Activated CD8-positive, alpha-beta memory T cell treated with anti-CD3 and anti-CD28 coated beads, Interleukin-2, amount 50 U/mL, for 24 hours (primary cell): ENCODE measurements at regions not wholly inside any gene's neighbourhood (a gene's known extent, or its start where the extent isn't known, plus 50 kb on each side); places are given as distances from the start of the nearest gene placed in this dataset.

Source experiments
- DNase-seq: peaks from one replicate; pipeline ENCODE4 v3.0.0-alpha.2; 2020; ENCODE audit errors: extremely low read depth

DNA sequence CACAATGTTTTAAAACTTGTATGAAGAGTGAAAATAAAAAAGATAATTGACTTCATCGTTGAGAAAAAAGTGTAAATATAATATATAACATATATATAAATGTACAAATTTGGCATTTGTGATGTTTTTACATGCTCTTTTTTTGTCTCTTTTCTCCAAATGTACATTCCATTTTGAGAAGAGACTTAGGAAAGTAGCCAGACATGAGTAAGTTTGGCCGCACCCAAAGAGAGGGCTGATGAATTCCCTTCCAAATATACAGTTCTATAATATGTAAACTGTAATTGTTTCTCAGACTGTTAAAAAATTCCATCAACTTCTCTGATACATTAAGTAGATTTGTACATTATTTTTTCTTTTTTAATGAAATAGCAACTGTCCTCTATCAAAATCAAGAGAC lies 193.2 kb upstream of the MAP3K1 start:
- no peak for DNase-seq

DNA sequence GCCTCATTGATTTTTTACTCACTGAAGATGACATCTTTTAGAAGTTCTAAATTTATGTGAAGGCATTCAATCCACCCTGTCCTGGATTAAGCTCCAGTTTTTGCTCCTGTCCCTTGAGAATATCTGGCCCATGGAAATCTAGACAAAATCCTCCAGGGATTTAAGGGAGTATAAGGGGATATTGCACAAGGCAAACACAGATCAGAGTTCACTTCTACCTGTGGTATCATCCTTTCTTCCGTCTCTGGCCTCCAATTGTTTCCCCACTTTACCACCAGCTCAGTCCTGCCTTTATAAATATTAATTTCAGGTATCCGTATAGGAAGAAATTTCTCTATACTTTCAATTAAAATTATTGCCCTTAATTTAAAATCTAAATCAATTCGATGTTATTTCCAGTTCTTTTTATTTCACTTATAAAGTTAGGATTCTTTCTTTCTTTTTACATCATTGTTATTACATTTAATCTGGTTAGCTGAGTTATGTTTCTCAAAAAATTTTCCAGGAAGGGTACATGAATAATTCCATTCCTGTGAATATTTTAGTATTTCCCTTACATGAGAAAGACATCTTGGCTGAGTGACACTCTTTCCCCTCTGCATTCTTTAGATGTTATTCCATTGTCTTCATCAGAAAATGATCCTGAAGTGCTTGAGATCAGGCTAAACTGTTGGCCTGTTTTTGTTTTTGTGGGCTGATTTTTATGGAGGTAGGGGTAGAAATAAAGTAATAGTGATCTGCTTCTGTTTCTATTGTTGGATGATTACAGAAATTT lies 194.3 kb upstream of the MAP3K1 start:
- no peak for DNase-seq

DNA sequence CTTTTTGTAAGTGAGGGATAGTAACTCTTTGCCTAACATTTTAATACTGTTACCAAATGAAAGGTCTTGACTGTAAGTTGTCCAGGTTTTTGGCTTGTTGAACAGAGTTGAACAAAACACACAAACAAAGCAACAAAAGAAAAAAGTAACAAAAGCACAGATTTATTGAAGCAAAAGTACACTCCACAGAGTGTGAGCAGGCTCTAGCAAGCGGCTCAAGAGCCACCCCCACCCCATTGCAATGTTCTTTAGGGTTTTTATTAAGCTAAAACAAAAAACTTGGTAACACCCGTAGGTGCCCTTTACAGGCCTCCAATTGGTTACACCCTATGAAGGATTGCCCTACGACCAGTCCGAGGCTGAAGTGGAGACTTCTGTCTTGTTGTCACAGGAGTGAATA lies 197.4 kb upstream of the MAP3K1 start:
- DNase-seq: no peak

DNA sequence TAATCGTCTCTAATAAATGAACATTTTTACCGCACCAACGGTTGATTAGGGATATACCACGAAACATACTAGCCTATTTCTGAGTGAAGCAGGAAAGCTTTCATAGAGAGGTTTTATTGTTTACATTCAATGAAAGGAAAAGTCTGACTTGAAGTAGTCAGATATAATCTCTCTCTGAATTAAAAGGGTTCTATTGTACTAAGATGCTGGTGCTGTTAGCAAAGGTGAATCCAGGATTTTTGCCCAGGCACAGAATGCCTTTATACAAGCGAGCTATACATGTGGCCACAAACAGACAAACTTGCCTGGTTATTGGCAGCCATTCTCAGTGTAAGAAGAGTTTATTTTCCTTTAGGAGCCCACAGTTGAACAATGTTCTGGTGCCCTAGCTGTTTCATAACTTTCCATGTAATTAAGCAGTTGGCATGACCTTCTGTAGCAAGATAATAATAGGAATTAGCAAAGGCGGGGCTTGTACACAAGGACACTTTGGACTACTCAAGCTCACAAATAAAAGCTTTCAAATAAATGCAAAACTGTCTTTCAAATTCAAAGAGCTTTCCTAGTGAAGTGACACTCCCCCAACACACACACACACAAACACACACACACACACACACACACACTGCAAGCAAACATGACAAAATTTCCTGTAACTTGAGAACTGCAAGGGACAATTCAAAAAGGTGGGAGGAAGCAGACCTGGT lies 198.7 kb upstream of the MAP3K1 start:
- no peak for DNase-seq

- no peak for DNase-seq
Measured at GRCh38 chr5:56615361-56616153, 199.8 kb upstream of the MAP3K1 start.

GRCh38 chr5:56612759-56613158 lies 202.6 kb upstream of the MAP3K1 start:
- DNase-seq: no peak

GRCh38 chr5:56612353-56612752 lies 203.0 kb upstream of the MAP3K1 start:
- DNase-seq: no peak

DNA sequence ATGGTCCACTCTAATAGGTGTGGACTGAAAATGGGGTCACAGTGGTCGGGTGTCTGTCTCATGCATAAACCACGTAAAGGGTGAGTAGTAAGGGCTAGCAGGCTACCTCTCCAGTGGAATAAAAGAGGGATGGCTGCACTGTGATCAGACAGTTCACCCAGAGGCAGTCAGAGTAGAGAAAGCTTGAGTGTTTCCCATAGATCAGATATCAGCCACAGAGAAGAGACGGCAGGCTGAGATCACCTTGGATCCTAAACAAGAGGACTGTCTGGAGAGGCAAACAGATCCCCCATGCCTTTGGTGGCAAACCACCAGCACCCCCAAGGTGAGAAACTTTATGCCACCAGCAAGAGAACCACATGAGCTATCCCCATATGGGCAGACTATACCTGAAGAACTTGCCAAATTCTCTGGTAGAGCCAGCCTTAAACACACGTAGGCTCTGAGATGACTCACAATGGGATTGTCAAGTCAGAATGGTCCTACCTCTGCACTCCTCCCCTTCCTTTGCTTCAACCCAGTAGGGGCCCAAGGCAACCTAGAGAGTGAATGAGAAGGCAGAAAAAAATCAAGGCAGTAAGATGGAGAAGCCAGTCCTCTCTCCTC lies 205.2 kb upstream of the MAP3K1 start:
- no peak for DNase-seq

DNA sequence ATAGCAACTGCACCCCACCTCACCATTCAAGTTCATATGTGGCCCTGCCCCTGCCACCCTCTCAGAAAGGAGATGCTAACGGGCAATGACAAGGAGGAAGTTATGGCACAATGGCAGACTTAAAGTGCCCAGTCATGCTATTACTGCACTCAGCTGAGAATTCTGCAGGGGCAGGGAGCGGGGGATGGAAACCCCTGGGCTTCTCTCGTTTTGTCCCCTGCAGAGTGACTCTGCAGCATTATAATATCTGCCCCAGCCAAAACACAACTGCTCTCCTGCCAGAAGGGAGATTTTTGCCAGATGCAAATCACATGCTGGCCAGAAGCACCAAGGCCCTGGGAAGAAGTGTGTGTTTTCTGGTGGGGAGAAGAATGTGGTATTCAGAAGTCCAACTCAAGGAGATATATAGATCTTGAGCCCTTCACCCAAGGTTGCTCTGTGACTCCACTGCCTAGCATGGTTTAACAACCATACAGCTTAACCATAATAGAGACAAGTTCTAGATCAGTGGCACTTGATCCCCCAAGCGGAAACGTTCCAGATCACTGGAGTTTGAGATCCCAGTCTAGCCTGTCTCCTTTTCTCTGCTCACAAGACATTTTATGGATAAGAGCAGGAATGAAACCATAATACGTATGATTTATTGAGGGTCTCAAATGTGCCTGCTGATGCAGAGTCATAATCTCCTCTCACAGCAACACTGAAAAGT lies 207.0 kb upstream of the MAP3K1 start:
- DNase-seq: no peak

- DNase-seq: no peak
Measured at GRCh38 chr5:56607551-56607950, 207.8 kb upstream of the MAP3K1 start.

DNA sequence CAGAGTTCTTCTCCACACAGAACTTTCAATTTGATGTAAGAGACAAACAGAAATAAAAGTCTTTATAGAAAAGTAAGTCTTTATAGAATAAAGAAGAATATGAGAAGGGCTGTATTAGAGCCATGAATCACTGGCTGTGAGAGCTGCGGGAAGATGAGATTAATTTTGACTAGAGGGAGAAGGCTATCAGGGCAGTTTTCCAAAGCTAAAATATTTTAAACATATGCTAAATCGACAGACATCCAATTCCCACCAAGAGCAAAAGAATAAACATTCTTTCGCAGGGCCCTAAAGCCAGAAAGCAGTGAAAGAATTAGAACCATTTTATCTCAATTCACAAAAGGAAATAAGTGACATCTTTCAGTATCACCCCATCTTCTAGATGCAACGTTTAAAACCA lies 208.3 kb upstream of the MAP3K1 start:
- DNase-seq: no peak

DNA sequence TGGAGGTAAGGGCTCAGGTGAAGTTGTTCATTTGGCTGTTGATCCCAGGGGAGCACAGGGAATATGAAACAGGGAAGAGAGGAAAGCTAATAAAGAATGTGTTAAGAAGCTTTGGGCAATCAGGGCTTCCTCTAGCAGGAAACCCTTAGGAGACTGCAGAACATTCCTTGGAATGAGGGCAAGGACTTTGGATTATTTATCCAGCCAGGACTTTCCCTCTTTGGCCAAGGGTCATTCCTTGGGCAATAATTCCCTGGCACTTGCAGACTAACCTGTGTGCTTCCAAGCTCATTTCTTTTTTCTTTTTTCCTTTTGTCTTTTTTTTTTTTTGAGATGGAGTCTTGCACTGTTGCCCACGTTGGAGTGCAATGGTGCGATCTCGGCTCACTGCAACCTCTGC lies 209.2 kb upstream of the MAP3K1 start:
- DNase-seq: no peak

- no peak for DNase-seq
Measured at GRCh38 chr5:56605231-56605630, 210.1 kb upstream of the MAP3K1 start.

DNA sequence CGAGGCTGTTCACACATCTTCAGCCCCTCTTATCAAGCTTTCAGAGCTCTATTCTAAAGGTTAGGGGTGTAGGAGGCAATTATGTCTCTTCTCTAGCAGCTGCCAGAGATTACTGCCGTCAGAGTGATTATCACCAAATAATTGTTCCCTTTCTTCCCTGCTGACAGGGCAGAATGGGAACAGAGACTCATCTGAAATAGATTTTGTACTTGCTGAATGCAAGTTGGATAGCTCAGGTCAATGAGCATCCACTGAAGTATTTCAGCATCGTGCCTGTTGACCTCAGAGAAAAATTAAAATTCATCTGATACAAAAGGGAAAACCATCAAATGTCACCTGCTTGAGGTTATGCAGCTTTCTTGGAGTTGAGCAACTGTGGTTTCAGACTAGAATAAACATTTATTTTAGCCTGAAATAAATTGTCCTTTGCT lies 213.7 kb upstream of the MAP3K1 start:
- DNase-seq: no peak

DNA sequence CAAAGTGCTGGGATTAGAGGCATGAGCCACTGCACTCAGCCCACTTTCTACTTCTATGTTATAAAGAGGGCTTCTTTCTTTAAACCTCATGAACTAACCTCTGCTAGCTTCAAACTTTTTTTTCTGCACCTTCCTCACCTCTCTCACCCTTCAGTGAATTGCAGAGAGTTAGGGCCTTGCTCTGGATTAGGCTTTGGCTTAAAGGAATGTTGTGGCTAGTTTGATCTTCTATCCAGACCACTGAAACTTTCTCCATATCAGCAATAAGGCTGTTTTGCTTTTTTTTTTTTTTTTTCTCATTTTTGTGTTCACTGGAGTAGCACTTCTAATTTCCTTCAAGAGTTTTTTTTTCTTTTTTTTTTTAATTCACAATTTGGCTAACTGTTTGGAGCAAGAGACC lies 216.4 kb upstream of the MAP3K1 start:
- DNase-seq: no peak

GRCh38 chr5:56596155-56596554 lies 219.2 kb upstream of the MAP3K1 start:
- DNase-seq: no peak

- DNase-seq: no peak
Measured at GRCh38 chr5:56595566-56595965, 219.8 kb upstream of the MAP3K1 start.

GRCh38 chr5:56594792-56595191 lies 220.6 kb upstream of the MAP3K1 start:
- DNase-seq: no peak

DNA sequence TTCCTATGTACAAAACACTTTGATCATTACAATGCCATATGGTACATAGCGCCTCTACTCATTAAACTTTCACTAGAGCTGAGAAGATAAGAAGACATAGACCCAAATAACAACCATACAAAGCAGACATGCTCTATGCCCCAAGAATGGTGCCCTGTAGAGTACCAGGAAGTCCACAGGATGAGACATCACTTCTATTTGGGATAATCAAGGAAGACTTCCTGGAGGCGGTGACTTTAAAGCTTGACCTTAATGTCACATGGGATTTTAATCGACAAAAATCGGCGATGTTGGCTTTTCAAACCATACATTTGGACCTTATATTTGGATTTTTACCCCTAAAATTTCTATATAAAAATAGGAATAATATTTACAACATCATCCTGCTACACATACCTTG lies 224.3 kb upstream of the MAP3K1 start:
- DNase-seq: no peak

DNA sequence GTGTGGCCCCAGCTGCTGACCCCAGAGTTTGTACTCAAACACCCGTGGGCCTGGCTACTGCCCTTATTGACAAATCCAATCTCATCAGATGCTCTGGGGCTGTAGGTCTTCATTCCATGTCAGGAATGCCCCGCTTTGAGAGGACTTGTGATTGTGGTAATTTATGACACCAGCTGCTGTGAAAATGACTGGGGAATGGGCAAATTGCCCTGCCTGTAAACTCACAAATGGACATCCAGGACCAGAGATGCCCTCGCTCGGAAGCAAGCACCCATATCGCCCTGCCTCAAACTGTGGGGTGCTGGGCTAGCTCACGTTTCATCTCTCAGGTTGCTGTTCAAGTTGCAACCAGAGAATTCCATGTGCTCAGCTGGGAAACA lies 225.9 kb upstream of the MAP3K1 start:
- no peak for DNase-seq

GRCh38 chr5:56588636-56589480 lies 226.5 kb upstream of the MAP3K1 start:
- DNase-seq: no peak
